Right ventricle myocardium superior (tissue), 1 donor: ENCODE measurements at regions not wholly inside any gene's neighbourhood (a gene's known extent, or its start where the extent isn't known, plus 50 kb on each side); places are given as distances from the start of the nearest gene placed in this dataset.
"Not testable (repeated sequence)": the region's sequence is repeated elsewhere in the genome, so short reads cannot be mapped to it uniquely, and the experiment has no call there.

Source experiments
- ATAC-seq: fragments of 200-7000 bp; cut with Tn5 transposase; one replicate; pipeline ENCODE4 v1.9.1; 2020; ENCODE audit warnings: mild to moderate bottlenecking; ENCODE audit not compliant: poor library complexity
- DNase-seq: peaks from one replicate; pipeline ENCODE4 v3.0.0-alpha.2; 2020
- intact Hi-C: fragments of 100-400 bp; cut with DNase I; formaldehyde crosslinking; loops from one replicate; pipeline ENCODE4 v1.11.2; 2022
- donor health status: DM: no; HTN: yes; CAD: no; lungs with severe emphysema.

DNA sequence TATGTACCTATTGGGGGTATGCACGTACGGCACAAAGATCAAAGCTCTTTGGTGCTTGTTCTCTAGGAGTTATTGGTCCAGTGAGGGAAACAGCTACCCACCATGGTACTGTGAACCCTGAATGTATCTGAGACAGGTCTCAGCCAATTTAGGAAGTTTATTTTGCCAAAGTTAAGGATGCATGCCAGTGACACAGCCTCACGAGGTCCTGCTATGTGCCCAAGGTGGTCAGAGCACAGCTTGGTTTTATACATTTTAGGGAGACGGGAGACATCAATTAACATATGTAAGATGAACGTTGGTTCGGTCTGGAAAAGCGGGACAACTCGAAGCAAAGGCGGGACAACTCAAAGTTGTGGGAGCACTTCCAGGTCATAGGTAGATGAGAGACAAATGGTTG is 75.8 kb downstream of the SOWAHC start:
- ATAC-seq (no peak), DNase-seq (no peak)
- intact Hi-C loops = no loop called here

DNA sequence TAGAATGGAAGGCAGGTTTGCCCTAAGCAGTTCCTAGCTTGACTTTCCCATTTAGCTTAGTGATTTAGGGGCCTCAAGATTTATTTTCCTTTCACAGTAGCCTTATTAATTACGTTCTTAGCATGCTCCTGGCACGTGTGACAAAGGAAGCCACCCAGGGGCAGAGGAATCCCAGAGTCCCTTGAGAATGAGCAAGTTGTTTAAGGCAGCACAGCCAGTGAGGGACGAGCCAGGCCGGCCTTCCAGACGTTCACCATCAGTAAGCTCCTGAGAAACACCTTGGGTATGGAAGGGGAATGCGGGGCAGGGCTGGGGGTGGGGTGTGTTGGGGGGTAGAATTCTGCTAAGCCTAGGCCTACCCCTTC is 76.3 kb downstream of the SOWAHC start:
- DNase-seq (no peak), ATAC-seq (no peak)
- intact Hi-C loops = no loop called here

DNA sequence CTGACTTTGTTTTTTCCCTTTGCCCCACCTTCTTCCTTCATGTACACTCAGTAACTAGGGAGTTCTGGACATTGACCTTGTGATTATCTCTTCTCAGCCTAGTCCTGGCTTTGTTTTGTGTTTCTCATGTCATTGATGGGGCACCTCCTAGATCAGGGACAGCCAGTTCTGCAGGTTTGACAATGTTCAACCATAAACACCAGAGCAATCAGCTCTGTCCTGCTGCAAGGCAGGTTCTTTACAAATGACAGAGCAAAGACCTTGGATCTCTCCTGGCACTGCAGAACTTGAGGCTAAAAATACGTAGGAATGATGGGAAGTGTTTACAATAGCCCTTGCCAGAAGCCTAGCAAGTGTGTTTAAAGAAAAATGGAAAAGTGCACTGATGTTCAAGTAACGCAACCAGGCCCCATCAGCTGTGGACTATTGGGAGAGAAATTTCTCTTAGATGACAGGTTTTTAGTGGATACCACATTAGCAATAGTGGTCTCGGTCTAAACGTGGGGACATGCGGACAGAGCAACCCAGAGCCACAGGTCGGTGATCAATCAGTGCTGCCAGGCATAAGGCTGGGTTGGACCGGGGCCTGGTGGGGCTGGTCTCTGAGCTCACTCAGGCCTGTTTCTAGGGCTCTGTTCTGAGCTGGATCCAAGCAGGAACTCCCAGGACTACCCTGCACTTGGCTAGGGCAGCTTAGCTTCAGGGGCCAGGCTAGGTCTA is 76.8 kb downstream of the SOWAHC start:
- DNase-seq (peak; percentile 76), ATAC-seq (peak; percentile 89)
- intact Hi-C loops = no loop called here

DNA sequence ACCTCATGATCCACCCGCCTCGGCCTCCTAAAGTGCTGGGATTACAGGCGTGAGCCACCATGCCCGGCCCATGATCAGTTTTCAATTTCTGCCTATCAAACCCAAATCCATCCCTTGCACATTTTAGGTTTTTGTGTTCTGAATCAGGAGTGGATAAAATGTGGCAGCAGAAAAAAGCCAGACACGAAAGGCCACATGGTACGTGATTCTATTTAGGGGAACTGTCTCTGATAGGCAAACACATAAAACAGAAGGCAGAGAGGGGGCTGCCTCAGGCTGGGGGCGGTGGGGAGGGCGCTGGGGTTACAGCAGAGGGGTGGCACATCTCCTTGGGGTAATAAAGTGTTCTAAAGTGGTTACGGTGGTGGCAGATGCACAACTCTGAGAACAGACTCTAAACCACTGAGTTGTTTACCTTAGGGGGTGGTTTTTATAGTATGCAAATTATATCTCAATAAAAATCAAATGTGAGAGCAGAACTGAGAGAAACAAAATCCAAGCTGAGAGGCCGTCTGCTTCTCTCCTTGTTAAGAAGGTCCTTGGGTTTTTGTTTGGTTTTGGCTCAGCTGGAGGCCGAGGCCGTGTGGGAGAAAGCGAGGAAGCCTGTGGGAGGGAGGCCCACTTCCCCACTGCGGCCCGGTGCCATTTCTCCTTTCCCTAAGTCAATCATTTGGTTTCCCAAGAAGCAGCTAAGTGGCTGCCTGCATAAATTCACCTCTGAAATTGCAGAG is 78.0 kb downstream of the SOWAHC start:
- intact Hi-C loops = no loop called here
- DNase-seq (no peak), ATAC-seq (peak; percentile 26)

DNA sequence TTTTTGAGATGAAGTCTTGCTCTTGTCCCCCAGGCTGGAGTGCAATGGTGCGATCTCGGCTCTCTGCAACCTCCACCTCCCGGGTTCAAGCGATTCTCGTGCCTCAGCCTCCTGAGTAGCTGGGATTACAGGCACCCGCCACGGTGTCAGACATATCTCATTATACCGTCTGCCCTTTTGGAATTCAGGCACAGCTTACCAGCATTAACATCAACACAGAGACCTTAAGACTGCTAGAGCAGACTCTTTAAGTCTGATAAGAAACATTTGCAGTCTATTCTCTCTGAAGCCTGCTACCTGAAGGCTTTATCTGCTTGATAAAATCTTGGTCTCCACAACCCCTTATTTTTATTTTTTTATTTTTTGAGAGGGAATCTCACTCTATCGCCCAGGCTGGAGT is 78.7 kb downstream of the SOWAHC start:
- intact Hi-C loops, DNase-seq, ATAC-seq: not testable (repeated sequence)

DNA sequence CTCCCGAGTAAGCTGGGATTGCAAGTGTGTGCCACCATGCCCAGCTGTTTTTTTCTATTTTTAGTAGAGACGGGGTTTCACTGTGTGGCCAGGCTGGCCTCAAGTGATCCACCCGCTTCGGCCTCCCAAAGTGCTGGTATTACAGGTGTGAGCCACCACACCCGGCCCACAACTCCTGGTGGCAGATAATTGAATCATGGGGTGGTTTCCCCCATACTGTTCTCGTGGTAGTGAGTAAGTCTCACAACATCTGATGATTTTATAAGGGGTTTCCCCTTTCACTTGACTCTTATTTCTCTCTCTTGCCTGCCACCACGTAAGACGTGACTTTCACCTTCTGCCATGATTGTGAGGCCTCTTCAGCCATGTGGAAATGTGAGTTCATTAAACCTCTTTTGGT is 79.1 kb downstream of the SOWAHC start:
- DNase-seq, ATAC-seq, intact Hi-C loops: not testable (repeated sequence)

DNA sequence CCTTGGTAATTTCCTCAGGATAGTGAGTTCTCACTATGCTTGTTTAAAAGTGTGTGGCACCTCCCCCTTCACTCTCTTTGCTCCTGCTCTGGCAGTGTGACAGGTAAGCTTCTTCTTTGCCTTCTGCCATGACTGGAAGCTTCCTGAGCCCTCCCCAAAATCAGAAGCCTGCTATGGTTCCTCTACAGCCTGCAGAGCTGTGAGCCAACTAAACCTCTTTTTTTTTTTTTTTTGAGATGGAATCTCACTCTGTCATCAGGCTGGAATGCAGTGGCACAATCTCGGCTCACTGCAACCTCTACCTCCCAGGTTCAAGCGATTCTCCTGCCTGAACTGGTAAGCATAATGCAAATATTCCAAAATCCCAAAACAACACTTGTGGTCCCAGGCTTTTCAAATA is 80.0 kb downstream of the SOWAHC start:
- DNase-seq = no peak
- intact Hi-C loops = no loop called here
- ATAC-seq = no peak

DNA sequence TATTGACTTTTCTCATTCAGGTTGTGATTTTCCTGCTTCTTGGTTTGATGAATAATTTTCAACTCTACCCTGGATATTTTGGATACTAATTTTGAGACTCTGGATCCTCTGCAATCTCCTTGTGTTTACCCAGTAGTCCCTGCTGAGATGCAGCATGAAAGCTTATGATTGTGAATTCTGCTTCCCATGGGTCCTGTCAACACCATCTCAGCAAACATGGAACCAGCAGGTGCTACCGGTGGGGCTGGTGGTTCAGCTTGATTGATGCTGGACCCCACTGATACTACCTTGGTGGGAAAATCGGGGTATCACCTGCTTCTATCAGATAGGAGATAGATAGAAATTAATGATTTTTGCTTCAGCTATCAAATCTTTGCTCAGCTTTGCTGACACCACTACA is 81.1 kb downstream of the SOWAHC start:
- ATAC-seq (no peak), DNase-seq (no peak)
- intact Hi-C loops = no loop called here

DNA sequence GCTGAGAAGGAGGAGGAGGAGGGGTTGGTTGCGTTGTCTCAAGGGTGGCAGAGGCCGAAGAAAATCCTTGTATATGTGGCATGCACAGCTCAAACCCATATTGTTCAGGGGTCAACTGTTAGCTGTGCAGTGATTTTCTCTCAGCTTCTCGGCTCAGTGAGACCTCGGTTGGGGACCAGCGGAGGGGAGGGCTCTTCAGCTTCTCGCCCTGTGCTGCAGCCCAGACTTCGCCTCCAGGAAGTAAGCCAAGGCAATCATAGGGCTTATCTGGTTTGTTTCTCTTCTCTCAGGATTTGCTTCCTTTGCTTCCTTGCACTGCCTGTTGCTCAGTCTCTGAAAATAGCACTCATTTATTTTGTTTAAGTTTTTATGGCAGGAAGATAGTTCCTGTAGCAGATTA is 85.5 kb downstream of the SOWAHC start:
- ATAC-seq = peak; percentile 84
- intact Hi-C loops = no loop called here
- DNase-seq = no peak

DNA sequence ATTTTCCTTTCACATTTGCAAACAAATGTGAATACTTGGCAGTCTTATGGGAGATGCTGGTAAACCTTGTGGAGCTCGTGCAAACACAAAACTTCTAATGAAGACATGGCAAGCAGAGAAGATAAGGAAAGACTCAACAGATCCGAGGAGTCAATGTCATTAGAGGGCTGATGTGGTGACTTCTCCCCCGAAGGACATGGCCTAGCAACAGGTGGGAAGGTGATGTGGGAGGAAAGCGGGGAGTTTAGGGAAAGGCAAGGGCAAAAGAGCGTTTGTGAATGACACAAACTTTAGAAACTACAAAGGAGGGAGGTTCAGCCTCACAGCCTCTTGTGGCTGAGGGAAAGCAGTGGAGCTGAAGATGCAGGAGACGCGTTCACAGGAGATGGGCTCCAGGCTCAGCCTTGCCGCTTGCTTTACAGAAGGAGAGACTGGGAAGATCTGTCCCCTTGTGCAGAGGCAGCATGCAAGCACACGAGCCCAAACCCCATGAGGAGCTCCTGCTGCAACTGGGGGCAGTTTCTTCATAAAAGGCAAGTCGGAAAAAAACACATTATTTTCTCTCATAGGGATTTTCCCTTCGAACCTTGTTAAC is 86.6 kb downstream of the SOWAHC start:
- ATAC-seq = no peak
- no peak for DNase-seq
- intact Hi-C loops = no loop called here

DNA sequence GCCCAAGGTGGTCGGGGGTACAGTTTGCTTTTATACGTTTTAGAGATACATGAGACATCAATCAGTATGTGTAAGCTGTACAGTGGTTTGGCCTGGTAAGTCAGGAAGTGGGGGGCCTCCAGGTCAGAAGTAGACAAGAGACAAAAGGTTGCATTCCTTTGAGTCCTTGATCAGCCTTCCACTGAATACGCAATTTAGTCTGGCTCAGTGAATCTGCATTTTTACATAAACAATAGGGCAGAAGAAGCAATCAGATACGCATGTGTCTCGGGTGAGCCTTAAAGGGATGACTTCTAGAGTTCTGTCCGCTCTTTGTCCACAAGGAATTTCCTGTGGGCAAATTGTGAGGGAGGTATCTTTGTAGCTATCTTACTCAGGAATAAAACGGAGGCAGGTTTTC is 87.2 kb downstream of the SOWAHC start:
- DNase-seq = no peak
- intact Hi-C loops = no loop called here
- no peak for ATAC-seq

DNA sequence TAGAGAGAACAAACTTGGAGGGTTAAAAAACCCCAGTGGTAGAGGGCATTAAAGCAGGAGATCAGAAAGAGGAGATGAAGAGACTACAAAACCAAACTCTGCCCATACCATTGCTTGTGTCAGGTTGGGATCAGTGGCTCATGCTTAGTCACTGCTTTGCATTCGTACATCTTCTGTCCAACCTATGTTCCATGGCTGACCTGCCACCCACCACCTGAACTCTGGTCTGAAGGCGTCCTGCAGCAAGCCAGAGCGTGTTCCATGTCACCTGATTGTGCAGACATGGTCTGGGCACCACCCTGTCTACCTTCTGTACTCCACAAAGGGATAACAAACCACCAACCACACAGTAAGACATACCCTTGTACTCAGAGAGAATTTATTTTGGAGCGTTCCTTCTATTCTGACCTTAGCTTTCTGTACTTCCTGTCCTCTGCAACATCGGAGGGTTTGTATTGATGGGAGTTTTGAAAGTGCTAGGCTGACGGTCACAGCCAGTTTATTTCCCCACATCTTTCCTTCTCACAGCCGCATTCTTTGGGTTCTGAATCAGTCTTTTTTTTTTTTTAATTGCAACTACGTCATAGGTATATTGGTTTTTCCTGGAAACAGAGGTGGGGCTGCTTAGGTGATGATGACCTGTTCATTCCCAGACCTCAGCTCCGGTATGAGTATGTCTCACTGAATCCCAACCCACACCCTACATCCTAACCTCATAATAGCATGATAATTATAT is 88.3 kb downstream of the SOWAHC start:
- ATAC-seq (no peak), DNase-seq (no peak)
- intact Hi-C loops = no loop called here

DNA sequence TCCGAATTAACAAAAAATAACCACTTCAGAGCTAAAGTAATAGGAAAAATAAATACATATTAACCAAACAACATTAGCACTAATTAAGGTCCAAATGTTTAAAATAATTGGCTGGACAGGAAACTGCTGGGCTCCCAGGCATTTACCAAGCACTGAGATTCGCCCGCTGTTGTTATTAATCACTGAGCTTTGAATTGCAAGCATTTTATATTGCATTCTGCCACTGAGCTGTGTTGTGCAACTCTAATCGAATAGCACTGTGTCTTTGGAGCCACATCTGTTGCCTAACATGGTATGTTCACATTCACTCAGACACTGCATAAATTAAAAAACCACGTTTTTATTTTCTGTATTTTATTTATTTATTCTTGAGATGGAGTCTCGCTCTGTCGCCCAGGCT is 88.9 kb downstream of the SOWAHC start:
- intact Hi-C loops = no loop called here
- DNase-seq = no peak
- no peak for ATAC-seq

DNA sequence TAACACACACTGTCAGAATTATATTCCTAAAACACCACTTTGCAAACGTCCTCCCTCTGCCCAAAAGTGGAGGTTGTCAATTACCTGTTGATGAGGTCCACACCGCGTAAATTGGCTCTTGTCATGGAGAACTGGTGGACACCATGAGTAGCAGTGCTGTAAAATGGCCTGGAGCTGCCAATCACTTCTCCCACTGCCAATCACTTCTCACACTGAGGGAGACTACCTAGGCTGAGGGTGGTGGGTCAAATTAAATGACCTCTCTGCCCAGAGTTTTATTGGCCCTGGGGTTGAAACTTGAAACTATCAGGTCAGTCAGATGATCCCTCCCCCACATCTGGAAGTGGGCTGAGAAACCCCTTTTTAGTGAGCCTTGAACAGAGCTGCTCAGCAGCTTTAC is 89.6 kb downstream of the SOWAHC start:
- ATAC-seq (no peak), DNase-seq (no peak)
- intact Hi-C loops = no loop called here

DNA sequence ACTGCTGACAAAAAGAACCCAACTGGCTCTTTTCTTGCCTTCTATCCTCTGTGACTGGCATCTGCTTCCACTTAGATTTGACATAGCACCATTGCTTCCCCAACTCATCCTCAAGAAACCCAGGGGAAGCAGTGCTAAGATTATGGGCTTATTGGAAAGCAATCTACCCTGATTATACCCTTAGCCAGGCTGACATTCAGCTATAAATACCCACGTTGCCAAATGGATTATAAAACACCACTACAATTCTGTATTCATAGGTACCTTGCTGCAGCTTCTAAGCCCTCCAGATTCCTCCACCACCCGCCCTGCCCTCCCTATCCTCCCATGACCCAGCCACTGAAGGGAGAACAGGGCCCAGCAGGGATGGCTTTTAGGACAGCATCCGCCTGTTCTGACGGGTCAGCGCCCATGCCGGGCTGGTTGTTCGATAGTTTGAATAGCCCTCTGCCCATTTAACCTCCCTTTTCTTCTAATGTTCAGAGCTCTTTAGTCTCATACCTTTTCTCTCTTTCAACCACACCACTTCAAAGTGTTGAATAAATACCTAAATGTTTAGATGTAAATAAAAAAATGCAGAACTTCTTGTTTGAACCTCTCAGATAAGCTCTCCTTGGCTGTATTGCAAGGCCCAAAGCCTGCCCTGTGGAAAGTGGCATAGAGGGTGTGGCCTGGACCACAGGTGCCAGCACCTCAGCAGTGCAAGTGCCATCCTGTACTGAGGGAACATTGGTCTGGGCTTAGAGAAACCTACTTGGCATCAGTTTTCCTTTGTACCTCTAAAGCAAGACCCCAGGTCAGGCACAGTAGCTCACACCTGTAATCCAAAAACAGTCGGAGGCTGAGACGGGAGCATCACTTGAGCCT is 86.6 kb upstream of the RGPD5 start:
- ATAC-seq = no peak
- no peak for DNase-seq
- intact Hi-C loops = no loop called here

DNA sequence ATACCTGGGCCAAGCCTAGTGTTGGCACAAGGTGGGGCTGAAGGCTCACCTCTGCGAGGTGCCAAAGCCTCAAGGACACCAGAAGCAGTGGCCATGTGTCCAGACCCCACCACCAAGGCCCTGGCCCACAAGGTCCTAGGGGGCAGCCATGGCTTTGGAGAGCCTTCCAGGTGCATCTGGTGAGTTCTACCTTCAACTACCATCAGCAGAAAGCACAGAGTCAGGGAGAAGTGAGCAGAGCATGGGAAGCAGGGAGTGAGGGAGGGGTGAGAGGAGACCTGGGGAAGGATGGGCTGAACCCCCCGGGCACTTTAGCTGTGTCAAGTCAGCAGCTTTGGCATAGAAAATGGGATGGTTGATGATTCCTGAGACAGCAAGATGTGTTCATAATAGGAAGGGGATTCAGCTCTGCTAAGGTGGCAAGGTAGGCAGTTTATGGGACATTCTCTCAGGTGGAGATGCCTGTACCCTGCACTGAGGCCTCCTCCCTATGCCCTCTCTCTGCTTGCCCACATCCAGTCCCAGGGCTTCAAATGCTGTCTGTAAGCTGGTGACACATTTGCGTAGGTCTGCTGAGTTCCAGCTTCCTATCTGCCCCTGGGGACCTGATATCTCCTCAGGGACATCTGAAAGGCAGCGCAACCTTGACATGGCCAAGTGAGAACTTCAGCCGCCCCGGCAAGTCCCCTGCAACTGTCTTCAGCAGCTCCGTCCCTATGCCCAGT is 83.4 kb upstream of the RGPD5 start:
- DNase-seq (no peak), ATAC-seq (peak; percentile 53)
- intact Hi-C loops = no loop called here

DNA sequence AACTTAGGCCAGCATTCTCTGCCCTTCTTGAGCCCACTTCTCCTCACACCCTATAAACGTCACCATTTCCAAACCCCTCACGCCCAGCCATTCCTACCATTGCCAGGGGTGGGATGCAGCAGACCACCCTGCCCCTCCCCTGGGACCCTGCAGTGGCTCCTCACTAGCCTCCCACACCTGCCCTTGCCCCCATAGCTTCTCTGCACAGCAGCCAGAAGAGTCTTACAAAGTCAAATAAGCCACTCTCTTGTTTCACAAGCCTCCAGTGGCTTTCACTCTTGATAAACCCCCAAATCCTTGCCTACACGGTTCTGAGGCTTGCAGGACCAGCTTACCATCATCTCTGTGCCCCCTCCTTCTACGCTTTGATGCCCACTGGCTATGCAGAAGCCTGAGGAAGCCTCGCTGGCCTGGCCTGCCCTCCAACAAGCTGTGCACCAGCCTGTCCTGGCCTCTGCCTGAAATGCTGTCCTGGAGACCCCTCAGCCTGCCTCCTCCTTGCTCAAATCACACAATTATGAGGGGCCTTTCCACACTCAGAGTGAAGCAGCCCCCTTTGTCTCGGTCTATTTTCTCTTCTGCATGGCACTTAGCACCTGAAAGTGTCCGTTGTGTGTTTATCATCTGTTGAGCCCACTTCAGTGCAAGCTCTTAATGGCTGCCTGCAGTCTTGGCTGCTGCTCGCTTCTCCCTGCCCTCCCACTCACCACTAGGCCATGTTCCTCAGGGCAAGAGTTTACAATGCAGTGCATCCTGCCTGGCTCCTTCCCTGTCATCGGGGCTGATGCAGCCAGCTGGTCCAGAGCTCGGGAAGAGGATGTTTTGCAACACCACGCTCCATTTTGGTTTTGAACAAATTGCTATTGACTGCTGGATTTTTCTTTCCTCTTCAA is 82.6 kb upstream of the RGPD5 start:
- intact Hi-C loops = no loop called here
- DNase-seq = no peak
- ATAC-seq = no peak
